ENCODE measurements at regions not wholly inside any gene's neighbourhood (a gene's known extent, or its start where the extent isn't known, plus 50 kb on each side); places are given as distances from the start of the nearest gene placed in this dataset.

DNA sequence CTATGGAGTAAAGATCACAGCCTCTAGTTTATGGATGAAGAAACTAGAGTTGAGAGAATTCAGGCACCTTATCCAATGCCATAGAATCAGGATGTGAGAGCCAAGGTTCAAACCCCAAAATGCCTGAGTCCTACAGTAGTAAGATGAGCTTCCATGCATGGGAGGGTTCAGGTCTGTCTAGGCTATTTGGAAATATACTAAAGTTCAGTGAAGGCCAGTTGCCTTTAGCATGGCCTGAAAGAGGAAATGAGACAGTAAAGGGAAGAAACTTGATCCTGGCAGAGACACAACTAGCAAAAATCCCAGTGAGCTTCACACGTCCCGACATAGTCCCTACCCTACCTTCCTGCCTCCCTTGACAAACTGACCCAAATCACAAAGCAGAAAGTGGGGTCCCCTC lies 317.0 kb downstream of the RASEF start (continued):
- TF ChIP-seq ZBTB33 (IDR thresholded peaks at IDR 0.05; ENCODE audit: extremely low read depth, insufficient replicate concordance, low read length) (no peak), EGR1 (IDR thresholded peaks at IDR 0.05; ENCODE audit: low read depth) (no peak), TCF7L2 (IDR thresholded peaks at IDR 0.05; ENCODE audit: borderline replicate concordance, extremely low read depth, insufficient read depth, insufficient read length) (no peak), EZH2phosphoT487 (IDR thresholded peaks at IDR 0.05; ENCODE audit: borderline replicate concordance) (no peak), POLR2A (IDR thresholded peaks at IDR 0.05; ENCODE audit: borderline replicate concordance, extremely low read depth, insufficient read depth, insufficient read length) (no peak), POLR2AphosphoS5 (IDR thresholded peaks at IDR 0.05; ENCODE audit: low read depth, low read length) (no peak)

DNA sequence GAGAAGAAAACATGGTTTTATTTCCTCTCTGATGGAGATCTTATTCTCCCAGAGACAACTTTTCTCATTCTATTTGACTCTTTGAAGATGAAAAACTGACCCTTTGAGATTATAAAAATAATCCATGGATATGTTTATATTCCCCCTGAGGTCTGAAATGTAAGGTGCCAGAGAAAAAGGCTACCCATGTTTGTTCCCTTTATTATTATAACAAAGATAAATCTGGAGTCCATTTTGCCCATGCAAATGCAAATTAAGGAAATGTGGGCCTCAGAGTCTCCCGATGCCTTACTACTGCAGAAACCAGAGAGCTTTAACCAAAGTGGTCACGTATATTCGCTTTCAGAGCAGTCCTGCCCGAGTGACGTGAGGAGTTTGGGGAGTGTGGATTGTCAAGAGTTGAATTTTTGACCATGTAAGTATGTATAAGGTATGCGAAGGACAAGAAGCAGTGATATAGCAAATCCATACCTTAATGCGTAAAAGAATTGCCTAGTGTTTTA lies 312.5 kb downstream of the RASEF start:
- H3K9me2 ChIP-seq (ENCODE audit: insufficient read depth) = no peaks in the 10 kb centered on the region
- CTCF ChIA-PET = no interaction called here
- H3K79me2 ChIP-seq (ENCODE audit: insufficient read depth, low read length) = no peaks in the 10 kb centered on the region
- no peak for ATAC-seq
- H3K9me3 ChIP-seq (ENCODE audit: control insufficient read depth in 1 of 2, insufficient read depth in 1 of 2, low read depth in 1 of 2, low read length in 2 of 2) = no peaks in the 10 kb centered on the region
- TF ChIP-seq CBX3 (IDR thresholded peaks at IDR 0.05; ENCODE audit: low read depth) (no peak), RAD21 (IDR thresholded peaks at IDR 0.05; ENCODE audit: low read depth) (no peak), JUND (IDR thresholded peaks at IDR 0.05) (no peak), EZH2 (IDR thresholded peaks at IDR 0.05) (no peak), ZBTB33 (IDR thresholded peaks at IDR 0.05; ENCODE audit: extremely low read depth, insufficient replicate concordance, low read length) (no peak)
- H3K4me1 ChIP-seq (ENCODE audit: control insufficient read depth in 1 of 2, insufficient read depth in 2 of 2, low read length in 2 of 2) = no peaks in the 10 kb centered on the region
- H3K4me3 ChIP-seq (replicated peaks in 1 of 2; ENCODE audit: low read depth in 1 of 2, low read length in 2 of 2) = no peak overlapping the region
- DNase-seq (ENCODE audit: low read depth, low spot score) = no peak
- no peaks in the 10 kb centered on the region for H4K20me1 ChIP-seq (ENCODE audit: insufficient read depth)
- H3K4me2 ChIP-seq (ENCODE audit: low read length) = no peak overlapping the region
- no peak overlapping the region for H2AFZ ChIP-seq (ENCODE audit: low read depth, low read length, poor library complexity, severe bottlenecking)
- BruUV-seq (replicated peaks) = no TSS peak
- no peaks in the 10 kb centered on the region for H3K36me3 ChIP-seq (ENCODE audit: control insufficient read depth in 1 of 2, insufficient read depth in 2 of 2, low read length in 2 of 2)
- no peak overlapping the region for H3K27ac ChIP-seq (ENCODE audit: low read depth, low read length)
- intact Hi-C loops (cut with micrococcal nuclease) = no loop called here
- RAD21 ChIA-PET (ENCODE audit: low non-redundant PET in 1 of 2, low total read pairs in 2 of 2, uncharacterized antibody in 2 of 2, unreplicated experiment in 2 of 2) = no interaction called here
- POLR2A ChIA-PET = no interaction called here
- no peaks in the 10 kb centered on the region for H3K27me3 ChIP-seq (ENCODE audit: insufficient read depth, low read length)
- H3K9ac ChIP-seq (ENCODE audit: low read length) = no peak overlapping the region
